ENCODE measurements at regions not wholly inside any gene's neighbourhood (a gene's known extent, or its start where the extent isn't known, plus 50 kb on each side); places are given as distances from the start of the nearest gene placed in this dataset.

DNA sequence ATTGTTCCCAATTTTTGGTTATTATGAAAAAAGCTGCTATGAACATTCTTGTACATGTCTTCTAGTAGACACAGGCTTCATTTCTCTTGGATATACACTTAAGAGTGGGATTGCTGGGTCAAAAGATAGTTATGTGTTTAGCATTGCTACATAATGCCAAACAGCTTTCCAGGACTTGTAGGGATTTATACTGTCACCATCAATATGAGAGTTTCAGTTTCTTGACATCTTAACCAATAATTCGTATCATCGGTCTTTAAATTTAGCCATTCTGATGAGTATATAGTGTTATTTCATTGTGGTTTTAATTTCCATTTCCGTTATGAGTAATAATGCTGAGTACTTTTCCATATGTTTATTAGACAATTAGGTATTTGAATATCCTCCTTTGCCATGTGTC, 190.3 kb upstream of the PFN2 start:
- no peak for DNase-seq (ENCODE audit: low read depth)

DNA sequence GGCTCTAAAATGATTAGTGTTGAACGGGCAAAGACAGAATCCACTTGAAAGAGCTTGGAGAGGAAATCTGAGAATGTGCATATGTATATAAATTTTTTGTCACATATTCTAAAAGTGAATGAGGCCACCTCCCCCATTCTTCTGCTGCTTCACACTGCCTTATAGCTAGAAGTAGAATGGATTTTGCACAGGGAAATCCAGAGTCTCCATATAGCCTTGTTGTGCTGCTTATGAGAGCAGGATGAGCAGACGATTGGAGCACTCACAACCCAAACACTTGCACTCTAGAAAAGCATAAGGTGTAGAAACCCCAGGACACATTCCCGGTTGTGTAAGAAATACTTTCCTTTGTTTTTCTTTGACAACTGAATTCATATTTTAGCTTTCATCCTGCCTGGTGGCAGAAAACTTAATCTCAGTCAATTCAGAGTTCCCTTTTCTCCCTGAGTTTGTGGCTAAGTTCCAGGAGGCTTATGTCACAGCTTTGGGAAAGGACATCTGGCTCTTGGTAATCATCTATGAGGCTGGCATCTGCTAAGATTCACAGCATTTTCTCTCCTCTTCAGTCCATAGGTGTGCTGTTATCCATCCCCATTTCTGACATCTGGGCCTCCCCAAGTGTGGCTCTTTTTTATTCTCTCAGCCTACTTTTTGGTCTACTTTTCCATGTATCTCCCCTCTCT, 188.4 kb upstream of the PFN2 start:
- no peak for DNase-seq (ENCODE audit: low read depth)

DNA sequence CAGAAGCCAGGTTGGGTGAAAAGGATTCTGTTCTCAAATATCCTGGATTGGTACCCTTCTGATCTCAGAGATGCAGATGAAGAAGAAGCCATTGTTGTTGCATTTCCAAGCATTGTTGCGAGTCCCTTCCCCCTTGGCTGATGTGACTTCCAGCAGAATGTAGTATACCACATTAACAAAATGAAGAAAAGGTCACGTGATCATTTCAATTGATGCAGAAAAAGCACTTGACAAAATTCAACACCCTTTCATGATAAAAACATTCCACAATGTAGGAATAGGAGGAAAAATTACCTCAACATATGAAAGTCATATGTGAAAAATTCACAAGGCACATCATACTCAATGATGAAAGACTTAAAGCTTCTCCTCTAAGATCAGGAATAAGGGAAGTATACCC, 181.9 kb upstream of the PFN2 start:
- no peak for DNase-seq (ENCODE audit: low read depth)

DNA sequence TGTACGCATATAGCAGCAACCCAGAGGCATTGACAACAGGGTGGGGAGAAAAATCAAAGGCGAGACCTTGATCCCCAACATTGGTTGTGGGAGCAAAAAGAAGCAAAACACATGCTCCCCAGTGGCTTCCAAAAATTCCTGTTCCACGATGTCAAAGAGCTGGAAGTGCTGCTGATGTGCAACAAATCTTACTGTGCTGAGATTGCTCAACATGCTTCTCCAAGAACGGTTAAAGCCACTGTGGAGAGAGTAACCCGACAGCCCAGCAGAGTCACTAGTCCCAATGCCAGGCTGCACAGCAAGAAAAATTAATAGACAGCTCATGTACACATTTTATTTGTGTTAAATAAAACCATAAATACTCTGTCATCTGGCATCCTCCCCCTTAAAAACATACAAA, 179.9 kb upstream of the PFN2 start:
- no peak for DNase-seq (ENCODE audit: low read depth)

DNA sequence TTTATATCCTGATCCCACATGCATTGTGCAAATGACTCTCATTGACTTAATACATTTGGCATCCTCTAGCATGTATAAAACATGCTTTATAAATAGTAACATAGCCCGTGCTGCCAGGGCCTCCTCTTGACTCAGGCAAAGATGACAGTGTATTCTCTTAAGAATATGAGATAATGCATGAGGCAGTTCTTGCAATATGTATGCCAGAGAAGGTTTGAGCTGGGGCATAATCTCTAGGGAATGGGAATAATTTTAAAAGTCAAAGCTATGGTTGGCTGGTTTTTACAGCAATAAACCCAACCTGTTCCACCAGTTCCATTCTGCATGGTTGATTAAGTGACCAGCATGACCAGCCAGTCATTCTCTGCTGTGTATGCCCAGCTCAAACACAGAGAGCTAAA, 179.0 kb upstream of the PFN2 start:
- DNase-seq (ENCODE audit: low read depth): no peak

DNA sequence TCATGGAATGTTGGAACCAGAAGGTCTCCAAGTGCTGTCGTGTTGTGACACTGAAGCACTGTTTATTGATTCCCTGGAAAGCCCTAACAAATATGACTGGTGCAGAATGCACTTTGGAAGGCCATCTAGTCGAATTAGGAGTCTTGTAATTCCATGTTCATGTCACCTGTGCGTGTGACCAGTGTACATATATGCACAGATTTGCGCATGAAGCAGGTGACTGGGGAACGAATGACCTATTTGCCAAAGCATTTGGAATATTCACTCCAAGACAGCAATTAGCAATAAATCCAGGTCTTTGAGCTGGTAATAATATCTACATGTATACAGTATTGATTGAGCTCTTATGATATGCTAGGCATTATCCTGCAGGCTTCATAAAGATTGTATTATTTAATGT, 177.5 kb upstream of the PFN2 start:
- DNase-seq (ENCODE audit: low read depth): no peak

DNA sequence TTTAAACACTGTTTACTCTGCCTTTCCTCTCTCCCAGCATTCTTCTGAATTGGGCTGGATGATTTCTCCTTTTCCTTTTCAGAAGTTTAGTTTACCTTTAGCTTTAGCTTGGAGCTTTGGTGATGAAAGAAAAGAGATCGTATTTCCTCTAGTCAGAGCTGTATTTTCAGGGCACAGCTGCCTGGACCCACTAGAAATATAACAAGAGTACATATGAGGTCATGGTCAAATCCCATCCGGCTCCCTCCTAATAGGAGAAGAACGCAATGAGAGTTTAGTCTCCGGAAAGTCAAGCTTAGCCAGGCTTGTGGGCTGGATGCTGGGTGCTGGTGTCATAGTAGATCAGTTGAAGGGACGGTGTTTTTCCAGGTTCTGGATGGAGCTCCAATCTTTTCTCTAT, 177.1 kb upstream of the PFN2 start:
- DNase-seq (ENCODE audit: low read depth): no peak

DNA sequence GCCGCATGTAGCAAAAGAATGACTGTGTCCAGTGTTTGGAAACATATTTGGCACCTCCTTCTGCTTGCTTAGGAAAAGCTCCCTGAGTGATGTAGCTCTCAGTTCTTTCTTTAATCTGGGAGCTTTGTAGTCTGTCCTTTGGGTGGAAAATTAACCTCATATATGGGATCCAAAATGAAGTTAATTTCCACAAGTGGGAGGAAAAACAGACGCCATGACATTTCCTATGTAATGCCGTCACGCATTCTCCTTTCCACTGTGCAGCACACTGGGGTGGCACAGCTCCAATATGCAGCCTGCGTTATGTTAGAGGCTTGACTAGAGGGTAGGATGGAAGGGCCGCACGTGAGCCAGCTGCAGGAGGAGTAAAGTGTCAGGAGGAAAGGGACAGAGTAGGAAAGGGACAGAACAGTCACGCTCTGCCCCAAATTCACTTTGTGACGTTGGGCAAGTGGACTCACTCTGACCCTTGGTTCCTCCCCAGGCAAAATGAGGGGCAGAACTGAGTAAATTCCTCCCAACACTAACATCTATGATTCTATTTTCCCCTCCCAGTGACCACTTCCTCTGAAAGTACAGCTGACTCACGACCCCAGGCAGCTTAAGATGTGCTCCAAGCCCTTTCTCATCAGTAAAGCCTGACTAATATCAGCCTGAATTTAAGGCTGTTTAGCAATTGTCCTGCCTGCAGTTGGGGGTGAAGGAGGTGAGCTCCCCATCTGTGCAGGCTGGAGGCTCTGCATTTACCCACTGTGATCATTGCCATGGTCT, 176.5 kb upstream of the PFN2 start:
- DNase-seq (ENCODE audit: low read depth): no peak

DNA sequence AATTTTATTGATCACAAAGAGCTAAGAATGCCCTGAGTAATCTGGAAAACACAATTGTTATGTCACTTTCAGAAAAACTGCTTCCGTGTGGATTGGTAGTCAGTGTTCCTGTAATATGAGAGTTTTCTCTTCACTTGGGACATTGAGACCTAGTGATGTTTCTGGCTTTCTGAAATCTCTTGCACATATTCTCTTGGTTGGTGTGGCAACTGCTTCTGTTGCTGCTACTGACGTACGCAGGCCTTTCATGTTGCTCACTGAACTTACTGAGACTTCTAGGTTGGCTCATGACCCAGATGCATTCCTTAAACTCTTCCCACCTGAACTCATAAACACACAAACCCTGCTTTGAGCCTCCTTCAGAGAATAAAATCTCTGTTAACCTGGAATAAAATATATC, 175.0 kb upstream of the PFN2 start:
- no peak for DNase-seq (ENCODE audit: low read depth)

DNA sequence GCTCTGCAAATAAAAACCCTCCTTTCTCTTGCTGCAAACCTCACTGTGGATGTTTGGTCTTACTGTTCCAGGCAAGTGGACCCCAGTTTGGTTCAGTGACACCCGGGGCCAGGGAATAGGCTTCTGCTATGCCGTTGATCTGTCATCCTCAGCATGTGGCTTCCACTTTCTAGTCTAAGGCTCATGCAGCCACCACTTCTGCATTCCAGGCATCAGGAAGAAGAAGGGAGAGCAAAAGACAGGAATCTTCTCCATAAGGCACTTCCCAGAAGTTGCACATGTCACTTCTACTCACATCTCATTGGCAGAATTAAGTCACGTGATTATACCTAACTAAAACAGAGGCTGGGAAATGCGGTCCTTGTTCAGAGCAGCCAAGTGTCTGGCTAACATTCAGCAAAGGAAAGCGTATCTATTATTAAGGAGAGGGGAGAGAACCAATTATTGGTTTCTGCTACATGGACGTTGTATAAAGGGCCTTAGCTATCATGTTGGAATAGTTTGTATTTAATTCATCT, 173.6 kb upstream of the PFN2 start:
- no peak for DNase-seq (ENCODE audit: low read depth)

DNA sequence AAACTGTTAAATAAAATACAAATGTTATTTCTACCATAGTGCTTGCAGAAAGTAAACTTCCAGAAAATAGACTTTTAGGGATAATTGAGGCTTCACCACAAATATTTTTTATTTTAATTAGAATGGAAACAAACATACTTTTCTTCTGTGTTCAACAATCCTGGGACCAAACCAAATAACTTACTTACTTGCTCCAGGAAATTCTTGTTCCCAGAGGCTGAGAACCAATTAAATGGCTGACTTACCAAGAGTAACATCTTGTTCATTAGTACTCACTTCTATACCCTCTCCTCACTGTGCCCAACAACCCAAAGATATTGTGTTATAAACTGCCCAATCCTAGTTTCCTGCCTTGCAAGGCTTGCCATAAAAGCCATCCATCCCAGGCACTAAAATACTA, 172.2 kb upstream of the PFN2 start:
- no peak for DNase-seq (ENCODE audit: low read depth)

DNA sequence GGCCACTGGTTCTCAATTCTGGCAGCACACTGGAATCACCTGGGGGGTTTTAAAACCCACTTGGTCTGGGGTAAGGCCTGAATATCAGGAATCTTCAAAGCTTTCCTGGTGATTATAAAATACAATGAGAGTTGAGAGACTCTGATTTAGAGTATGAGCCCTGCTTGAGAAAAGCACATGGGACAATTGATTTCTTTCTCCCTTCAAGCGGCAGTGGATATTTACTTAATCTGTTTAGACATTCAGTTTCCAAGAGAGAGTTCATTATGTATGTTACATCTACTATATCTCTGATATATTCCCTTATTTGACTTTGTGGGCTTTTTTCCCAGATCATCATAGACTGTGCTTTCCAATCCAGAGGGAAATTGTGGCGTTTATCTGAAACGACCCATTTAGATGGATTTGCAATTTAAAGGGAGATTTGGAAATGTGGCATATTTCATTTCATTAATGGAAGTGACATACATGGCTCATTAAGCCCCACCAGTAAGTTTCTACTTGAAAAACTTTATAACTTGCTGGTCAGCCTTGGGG, 171.2 kb upstream of the PFN2 start:
- no peak for DNase-seq (ENCODE audit: low read depth)

DNA sequence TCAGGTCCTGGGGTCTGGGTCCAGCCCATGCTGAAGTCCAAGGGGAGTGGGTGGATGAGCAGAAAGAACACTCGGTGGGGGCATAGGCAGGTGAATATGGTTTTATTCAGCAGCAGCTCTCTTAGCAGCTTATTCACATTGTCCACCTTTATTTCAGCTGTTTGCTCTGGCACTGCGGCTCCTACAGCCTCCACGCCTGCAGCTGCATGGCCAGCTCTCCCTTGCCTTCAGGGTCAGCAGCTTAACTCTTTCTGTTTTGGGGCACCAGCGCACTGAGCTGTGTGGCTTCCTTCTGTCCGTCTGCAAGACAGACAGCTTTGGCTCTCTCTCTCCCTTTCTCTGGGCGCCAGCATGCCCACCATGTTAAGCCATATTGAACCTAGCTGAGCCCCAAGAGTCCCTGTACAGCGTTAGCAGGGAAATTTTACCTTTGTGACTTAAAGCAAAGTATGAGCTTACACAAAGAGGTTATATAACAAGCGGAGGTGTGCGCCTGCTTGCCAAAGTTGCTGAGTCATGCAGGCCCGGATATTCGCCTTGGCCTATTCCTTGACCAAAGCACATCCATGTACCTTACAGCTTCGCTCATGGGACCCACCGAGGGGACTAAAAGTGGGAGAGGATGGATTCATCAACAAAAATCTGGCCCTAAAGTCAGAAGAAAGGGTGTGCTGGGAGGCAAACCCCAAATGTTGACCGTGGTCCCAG, 170.1 kb upstream of the PFN2 start:
- DNase-seq (ENCODE audit: low read depth): no peak

DNA sequence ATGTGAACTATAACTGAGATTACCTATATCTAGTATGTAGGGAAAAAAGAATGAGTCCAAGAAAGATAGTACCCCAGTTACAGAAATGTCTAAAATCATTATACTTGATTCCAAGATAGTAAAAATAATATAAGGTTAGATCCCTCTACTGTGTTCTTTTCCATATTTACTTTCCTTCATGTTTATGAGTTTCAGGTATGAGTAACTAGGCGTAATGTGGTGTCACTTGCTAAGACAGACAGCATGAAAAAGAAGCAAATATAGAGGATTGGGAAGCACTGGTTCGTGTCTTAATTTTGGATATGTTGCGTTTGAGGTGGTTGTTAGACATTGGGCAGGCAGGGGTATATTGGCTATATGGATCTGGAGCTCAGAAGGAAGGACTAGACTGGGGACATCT, 168.1 kb upstream of the PFN2 start:
- no peak for DNase-seq (ENCODE audit: low read depth)

DNA sequence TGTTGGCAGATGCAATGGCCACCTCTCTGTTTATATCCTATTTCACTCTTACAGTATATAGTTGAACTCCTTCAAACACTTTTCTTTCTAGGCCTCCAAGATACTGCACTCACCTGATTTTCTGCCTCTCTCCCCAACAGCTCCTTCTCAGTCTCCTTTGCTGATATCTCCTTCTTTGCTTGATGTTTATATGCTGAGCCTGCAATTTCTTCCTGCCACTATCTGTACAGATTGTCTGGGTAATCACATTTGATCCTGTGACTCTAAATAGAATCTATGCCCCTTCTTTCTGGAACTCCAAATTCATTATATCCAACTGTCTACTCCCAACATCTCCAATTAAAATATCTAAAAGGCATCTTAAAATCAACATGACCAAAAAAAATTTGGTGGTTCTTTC, 165.5 kb upstream of the PFN2 start:
- DNase-seq (ENCODE audit: low read depth): no peak

DNA sequence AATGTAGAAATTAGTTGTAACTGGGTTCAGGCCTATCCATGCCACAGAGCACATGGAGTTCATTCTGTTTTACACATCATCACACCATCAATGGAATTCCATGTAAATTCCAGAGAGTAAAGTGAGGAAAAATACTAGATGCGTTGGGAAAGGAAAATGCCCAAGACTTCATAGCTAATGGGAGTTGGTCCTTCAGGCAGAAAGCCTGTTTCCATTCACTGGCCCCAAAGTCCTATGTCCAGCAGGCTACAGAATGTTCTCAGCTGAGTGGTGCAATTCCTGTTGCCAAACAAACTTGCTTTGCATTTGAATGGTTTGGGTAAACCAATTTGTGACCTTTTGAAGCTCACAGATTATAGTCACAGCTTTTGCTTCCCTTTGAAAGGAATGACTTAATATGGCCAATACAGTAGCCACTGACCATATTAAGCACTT, 164.6 kb upstream of the PFN2 start:
- DNase-seq (ENCODE audit: low read depth): no peak

DNA sequence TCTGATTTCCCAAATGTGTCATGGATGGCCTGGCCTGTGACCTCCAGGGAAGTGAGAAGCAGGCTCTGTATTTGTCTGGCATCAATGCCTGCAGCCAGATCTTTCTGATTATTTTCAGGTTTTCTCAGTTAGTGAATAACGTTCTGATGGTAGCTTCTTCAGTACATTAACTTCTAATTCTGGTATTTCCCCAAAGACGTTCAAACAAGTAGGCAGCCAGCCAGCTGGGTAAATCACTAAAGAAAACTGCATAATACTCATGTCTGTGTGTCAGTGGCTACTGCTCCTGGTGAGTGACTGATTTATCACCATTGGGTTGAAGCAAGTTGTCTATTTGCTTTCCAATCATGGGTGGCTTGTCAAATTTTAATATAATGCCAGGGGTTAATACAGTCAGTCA, 162.6 kb upstream of the PFN2 start:
- no peak for DNase-seq (ENCODE audit: low read depth)

DNA sequence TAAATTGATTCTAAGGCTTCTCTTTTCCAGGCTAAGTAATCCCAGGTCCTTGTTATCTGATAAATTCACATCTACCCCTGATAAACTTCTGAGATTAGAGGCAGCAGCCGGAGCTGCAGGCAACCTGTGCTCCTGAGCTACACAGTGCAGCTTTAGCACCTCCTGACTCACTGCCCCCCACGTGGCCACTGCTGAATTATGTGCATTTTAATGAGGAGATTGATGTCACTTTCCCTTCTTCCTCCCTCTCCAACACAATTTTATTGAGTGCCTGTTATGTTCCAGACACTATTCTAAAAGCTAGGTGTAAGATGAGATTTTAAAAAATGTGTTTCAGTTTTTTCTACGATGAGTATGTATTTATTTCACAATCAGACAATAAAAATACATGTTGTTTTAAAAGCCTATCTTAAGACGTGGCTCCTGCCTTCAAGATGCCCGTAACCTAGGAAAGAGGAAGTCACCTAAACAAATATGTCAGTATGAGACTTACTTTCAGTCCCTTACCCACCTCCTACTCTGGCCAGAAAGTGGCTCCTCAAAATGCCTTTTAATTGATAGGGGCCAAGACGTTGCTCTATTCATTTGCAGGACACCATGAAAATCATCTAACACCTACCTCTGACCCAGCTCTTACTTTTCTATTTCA, 161.5 kb upstream of the PFN2 start:
- DNase-seq (ENCODE audit: low read depth): no peak

DNA sequence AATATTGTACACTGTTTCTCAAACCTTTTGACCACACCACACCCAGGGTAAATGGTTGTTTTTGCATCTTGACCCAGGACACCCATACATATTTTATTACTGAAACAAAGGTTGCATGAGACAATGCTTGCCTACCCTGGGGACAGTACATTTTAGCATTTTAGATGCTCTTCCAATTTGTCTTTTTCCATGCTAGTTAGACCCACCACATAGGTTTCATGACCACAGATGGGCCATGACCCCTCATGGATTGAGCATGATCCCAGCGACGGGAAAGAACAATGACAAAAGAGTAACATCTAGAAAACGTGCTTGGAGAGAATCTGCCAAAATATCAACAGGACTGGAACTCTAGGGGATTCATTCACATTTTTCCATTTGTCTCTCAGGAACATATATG, 161.0 kb upstream of the PFN2 start:
- DNase-seq (ENCODE audit: low read depth): no peak

DNA sequence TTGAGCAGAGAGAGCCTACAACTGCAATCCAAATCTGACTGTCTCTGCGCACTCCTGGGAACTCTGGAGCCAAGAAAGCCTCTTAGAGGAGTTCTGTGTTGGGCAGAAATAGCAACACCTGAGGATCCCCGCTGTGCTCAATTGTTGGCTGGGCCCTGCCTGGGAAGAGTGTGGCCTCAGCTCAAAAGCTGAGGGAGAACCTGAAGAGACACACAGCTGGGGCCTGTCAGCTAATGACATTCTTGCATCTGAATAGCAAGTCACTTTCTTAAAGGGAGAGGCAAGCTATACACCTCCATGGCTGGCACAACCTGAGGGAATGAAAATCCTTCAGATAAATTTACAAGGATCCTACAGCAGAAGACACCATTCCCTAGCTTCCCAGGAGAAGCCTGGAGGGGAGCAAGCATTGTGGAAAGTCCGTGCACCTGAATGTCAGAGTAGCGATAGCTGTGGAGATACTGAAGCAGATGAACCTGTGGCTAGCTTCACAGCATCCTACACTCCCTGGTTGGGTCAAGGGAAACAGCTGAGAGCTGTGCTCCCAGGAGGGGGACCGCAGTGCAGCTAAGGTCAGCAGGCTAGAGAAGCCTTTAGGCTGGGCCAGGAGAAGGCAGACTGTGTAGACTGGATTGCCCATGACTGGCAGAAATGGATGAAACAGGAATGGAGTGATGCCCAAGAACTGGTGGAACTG, 159.9 kb upstream of the PFN2 start:
- DNase-seq (ENCODE audit: low read depth): no peak

DNA sequence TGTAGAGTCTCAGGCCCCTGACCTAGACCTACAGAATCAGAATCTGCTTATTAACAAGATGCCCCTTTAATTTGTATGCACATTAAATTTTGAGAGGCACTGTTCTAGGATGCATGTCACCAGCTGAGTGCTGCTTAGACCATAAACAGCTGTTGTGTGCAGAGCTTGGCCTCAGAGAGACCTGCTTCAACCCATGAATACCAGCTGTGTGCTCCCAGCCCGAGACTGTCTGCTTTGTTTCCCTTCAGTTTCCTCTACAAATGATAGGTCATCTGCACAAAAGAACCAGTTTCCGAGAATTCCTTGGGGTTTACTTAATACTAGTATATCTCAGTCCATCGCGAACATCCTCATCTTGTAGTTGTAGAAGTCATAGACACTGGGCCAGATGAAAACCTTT, 158.5 kb upstream of the PFN2 start:
- no peak for DNase-seq (ENCODE audit: low read depth)

DNA sequence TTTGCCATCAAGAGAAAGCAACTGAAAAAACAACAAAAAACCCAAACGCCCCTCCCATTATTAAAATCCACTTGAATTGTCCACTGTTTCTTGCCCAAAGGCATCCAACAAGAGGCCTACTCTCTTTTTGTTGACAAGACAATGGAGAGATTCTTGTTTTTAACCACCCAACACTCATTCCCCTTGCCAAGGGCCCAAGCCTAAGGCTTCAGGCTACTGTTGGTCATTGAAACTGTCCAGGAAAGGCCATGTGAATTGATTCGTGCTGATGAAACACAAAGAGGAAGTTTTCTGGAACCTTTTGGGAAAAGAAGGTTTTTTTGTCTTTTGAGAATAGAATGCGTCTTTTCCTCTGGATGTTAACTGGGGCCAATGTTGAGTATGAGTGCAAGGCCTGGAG, 157.4 kb upstream of the PFN2 start:
- DNase-seq (ENCODE audit: low read depth): no peak

Data from stimulated activated CD8-positive, alpha-beta memory T cell treated with anti-CD3 and anti-CD28 coated beads, Interleukin-4, amount 100 ng/mL, for 24 hours (primary cell).